Lower lobe of right lung (tissue), 2 donors: ENCODE measurements at regions not wholly inside any gene's neighbourhood (a gene's known extent, or its start where the extent isn't known, plus 50 kb on each side); places are given as distances from the start of the nearest gene placed in this dataset.

ENCODE experiments used
- ATAC-seq, 2 donors: fragments of 200-7000 bp; cut with Tn5 transposase; one replicate each; pipeline ENCODE4 v1.9.1; 2020 to 2022; ENCODE audit warnings: mild to moderate bottlenecking in 2 of 2, moderate library complexity in 2 of 2
- DNase-seq: peaks from one replicate; pipeline ENCODE4 v3.0.0-alpha.2; 2020
- H3K27ac ChIP-seq: fragments of 200-600 bp; one replicate; pipeline ENCODE4 v1.8.0; 2022
- H3K27me3 ChIP-seq: fragments of 200-600 bp; one replicate; pipeline ENCODE4 v1.8.0; 2022; ENCODE audit warnings: low read depth
- H3K36me3 ChIP-seq: fragments of 200-600 bp; one replicate; pipeline ENCODE4 v1.8.0; 2022; ENCODE audit warnings: mild to moderate bottlenecking
- H3K4me1 ChIP-seq: fragments of 200-600 bp; one replicate; pipeline ENCODE4 v1.8.0; 2022
- H3K4me3 ChIP-seq: fragments of 200-600 bp; one replicate; pipeline ENCODE4 v1.8.0; 2022; ENCODE audit warnings: mild to moderate bottlenecking
- H3K9me3 ChIP-seq: fragments of 200-600 bp; one replicate; pipeline ENCODE4 v1.8.0; 2022
- CTCF ChIP-seq: fragments of 200-600 bp; IDR thresholded peaks from one replicate; pipeline ENCODE4 v1.8.0; 2022; ENCODE audit warnings: antibody characterized with exemption, mild to moderate bottlenecking
- intact Hi-C: fragments of 100-400 bp; cut with DNase I; formaldehyde crosslinking; loops from one replicate; pipeline ENCODE4 v1.11.0; 2022
- donor health status: DM: no; HTN: yes; CAD: no; lungs with severe emphysema.

GRCh38 chr21:36628761-36629460, 70.0 kb upstream of the SIM2 start:
- no peaks in the 10 kb centered on the region for H3K36me3 ChIP-seq
- no peaks in the 10 kb centered on the region for H3K9me3 ChIP-seq
- no peak overlapping the region for H3K4me3 ChIP-seq
- no peaks in the 10 kb centered on the region for H3K4me1 ChIP-seq
- intact Hi-C loops: no loop called here
- TF ChIP-seq CTCF: no peak
- peaks cover 7% of the 10 kb centered on the region for H3K27me3 ChIP-seq
- DNase-seq (no peak), ATAC-seq (no peak)
- no peak overlapping the region for H3K27ac ChIP-seq

- Histone ChIP-seq H3K4me3 (no peak overlapping the region), H3K27me3 (peaks cover 7% of the 10 kb centered on the region), H3K36me3 (no peaks in the 10 kb centered on the region), H3K9me3 (no peaks in the 10 kb centered on the region), H3K27ac (no peak overlapping the region), H3K4me1 (no peaks in the 10 kb centered on the region)
- TF ChIP-seq CTCF: peak; percentile 79
- intact Hi-C loops: no loop called here
- peak; percentile 68 to 79 for ATAC-seq
- peak; percentile 67 for DNase-seq
Observed at GRCh38 chr21:36630485-36631206, 68.3 kb upstream of the SIM2 start.

- intact Hi-C loops: no loop called here
- ATAC-seq (no peak), DNase-seq (no peak)
- Histone ChIP-seq H3K4me3 (no peak overlapping the region), H3K27me3 (peaks cover 1% of the 10 kb centered on the region), H3K4me1 (no peaks in the 10 kb centered on the region), H3K9me3 (peaks cover 13% of the 10 kb centered on the region), H3K36me3 (no peaks in the 10 kb centered on the region), H3K27ac (no peak overlapping the region)
- TF ChIP-seq CTCF: no peak
Observed at GRCh38 chr21:36636016-36636415, 62.9 kb upstream of the SIM2 start.

- DNase-seq (no peak), ATAC-seq (no peak)
- TF ChIP-seq CTCF: no peak
- intact Hi-C loops: no loop called here
- Histone ChIP-seq H3K27me3 (peaks cover 6% of the 10 kb centered on the region), H3K9me3 (peaks cover 13% of the 10 kb centered on the region), H3K36me3 (no peaks in the 10 kb centered on the region), H3K4me3 (no peak overlapping the region), H3K27ac (no peak overlapping the region), H3K4me1 (no peaks in the 10 kb centered on the region)
Observed at GRCh38 chr21:36636439-36636838, 62.5 kb upstream of the SIM2 start.

GRCh38 chr21:36639769-36640168, 59.1 kb upstream of the SIM2 start:
- Histone ChIP-seq H3K4me3 (no peak overlapping the region), H3K27ac (no peak overlapping the region), H3K36me3 (no peaks in the 10 kb centered on the region), H3K9me3 (peaks cover 13% of the 10 kb centered on the region), H3K4me1 (no peaks in the 10 kb centered on the region), H3K27me3 (peaks cover 6% of the 10 kb centered on the region)
- TF ChIP-seq CTCF: no peak
- ATAC-seq: no peak
- intact Hi-C loops: no loop called here
- no peak for DNase-seq
